KOPT-K1 (cell line): ENCODE measurements at regions not wholly inside any gene's neighbourhood (a gene's known extent, or its start where the extent isn't known, plus 50 kb on each side); places are given as distances from the start of the nearest gene placed in this dataset.

Experiments
- H3K27ac ChIP-seq: fragments of 200-600 bp; sonication (generic); 2 replicates; pipeline ENCODE4 v1.5.1; 2016; ENCODE audit warnings: antibody characterized with exemption, mild to moderate bottlenecking, low read depth, low read length; ENCODE audit not compliant: poor library complexity, severe bottlenecking
- H3K36me3 ChIP-seq: fragments of 200-600 bp; sonication (generic); 2 replicates; pipeline ENCODE4 v1.5.1; 2017; ENCODE audit warnings: antibody characterized with exemption, mild to moderate bottlenecking, low read length, moderate library complexity; ENCODE audit not compliant: insufficient read depth
- H3K9me3 ChIP-seq: fragments of 200-600 bp; sonication (generic); 2 replicates; pipeline ENCODE4 v1.5.1; 2017; ENCODE audit warnings: antibody characterized with exemption, low read length, mild to moderate bottlenecking; ENCODE audit not compliant: insufficient read depth, poor library complexity, severe bottlenecking

DNA sequence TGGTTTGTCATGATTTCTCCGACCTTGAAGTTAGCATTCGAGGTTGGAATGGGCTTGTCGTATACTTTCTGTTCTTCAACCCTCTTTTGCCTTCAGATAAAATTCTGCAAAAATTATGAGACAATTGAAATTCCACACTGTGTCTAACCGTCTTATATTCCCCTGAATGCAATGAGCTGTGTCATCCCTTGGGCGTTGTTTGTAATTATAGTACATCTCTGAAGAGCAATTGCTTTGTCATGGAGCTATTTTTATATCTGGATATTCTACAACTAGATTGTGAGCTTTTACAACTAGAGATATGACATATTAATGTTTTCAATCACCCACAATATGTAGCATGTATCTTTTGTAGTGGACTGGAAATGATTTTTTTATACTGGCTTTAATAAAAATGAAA lies 631.8 kb upstream of the SLC10A2 start:
- Histone ChIP-seq H3K27ac (no peak overlapping the region), H3K9me3 (no peaks in the 10 kb centered on the region), H3K36me3 (no peaks in the 10 kb centered on the region)

GRCh38 chr13:103695320-103695719 lies 629.1 kb upstream of the SLC10A2 start:
- Histone ChIP-seq H3K9me3 (no peaks in the 10 kb centered on the region), H3K36me3 (no peaks in the 10 kb centered on the region), H3K27ac (no peak overlapping the region)

DNA sequence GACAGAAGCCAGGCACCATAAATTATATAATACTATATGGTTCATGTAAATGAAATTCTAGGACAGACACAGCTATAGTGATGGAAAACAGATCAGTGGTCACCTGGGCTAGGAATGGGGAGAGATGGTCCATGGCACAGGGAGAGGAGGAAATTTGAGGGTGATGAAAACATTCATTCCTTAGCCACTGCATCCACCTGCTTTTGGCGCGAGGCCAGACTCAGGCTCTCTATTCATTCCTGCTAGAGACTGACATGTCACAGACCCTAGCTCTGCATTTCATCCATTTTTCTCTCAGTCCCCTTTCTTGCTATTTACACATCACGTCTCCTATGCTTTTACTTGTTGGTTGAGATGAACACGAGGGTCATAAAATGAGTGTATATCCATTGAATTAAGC lies 628.3 kb upstream of the SLC10A2 start:
- H3K27ac ChIP-seq: no peak overlapping the region
- H3K36me3 ChIP-seq: no peaks in the 10 kb centered on the region
- H3K9me3 ChIP-seq: no peaks in the 10 kb centered on the region

- Histone ChIP-seq H3K27ac (no peak overlapping the region), H3K9me3 (no peaks in the 10 kb centered on the region), H3K36me3 (no peaks in the 10 kb centered on the region)
Observed at GRCh38 chr13:103694033-103694432, 627.8 kb upstream of the SLC10A2 start.

- Histone ChIP-seq H3K9me3 (no peaks in the 10 kb centered on the region), H3K27ac (no peak overlapping the region), H3K36me3 (no peaks in the 10 kb centered on the region)
Observed at GRCh38 chr13:103692442-103692841, 626.2 kb upstream of the SLC10A2 start.

GRCh38 chr13:103676329-103676728 lies 610.1 kb upstream of the SLC10A2 start:
- no peaks in the 10 kb centered on the region for H3K36me3 ChIP-seq
- H3K9me3 ChIP-seq: no peaks in the 10 kb centered on the region
- no peak overlapping the region for H3K27ac ChIP-seq

DNA sequence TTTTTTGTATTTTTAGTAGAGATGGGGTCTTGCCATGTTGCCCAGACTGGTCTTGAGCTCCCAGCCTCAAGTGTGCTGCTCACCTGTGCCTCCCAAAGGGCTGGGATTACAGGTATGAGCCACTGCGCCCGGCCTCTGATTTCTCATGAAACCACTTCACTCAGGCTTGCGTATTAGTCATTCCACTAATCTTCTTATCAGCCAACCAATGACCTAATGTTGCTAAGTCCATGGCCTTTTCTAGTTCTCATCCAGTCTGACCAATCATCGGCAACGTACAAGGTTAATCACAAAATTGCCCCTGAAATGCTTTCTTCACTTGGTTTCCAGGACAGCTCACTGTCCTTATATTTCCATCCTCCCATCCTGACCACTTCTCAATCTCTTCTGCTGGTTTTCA lies 605.3 kb upstream of the SLC10A2 start:
- Histone ChIP-seq H3K27ac (no peak overlapping the region), H3K9me3 (no peaks in the 10 kb centered on the region), H3K36me3 (no peaks in the 10 kb centered on the region)

DNA sequence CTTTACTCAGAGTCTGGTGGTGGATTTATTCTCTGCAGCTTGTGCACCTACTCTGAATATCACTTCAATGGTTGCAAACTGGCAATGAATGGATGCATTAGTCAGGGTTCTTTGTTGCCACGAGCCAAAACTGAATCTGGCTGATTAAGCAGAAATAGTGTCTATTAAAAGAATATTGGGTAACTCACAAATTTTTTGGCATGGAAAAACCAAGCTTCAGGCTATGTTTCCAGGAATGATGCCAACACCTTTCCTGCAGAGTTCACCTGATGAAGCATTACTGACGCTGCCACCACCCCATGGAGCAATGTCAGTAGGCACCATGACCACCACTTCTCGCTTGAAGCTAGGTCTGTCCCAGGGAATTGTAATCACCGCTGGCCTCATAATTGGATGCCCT lies 597.8 kb upstream of the SLC10A2 start:
- Histone ChIP-seq H3K36me3 (no peaks in the 10 kb centered on the region), H3K9me3 (no peaks in the 10 kb centered on the region)

GRCh38 chr13:103656311-103656710 lies 590.1 kb upstream of the SLC10A2 start:
- Histone ChIP-seq H3K36me3 (no peaks in the 10 kb centered on the region), H3K27ac (no peak overlapping the region), H3K9me3 (no peaks in the 10 kb centered on the region)

More for the DNA sequence above, 597.8 kb upstream of the SLC10A2 start:
- H3K27ac ChIP-seq: no peak overlapping the region

GRCh38 chr13:103640606-103641005 lies 574.4 kb upstream of the SLC10A2 start:
- H3K27ac ChIP-seq: no peak overlapping the region
- no peaks in the 10 kb centered on the region for H3K36me3 ChIP-seq
- no peaks in the 10 kb centered on the region for H3K9me3 ChIP-seq

- no peak overlapping the region for H3K27ac ChIP-seq
- H3K36me3 ChIP-seq: no peaks in the 10 kb centered on the region
- H3K9me3 ChIP-seq: no peaks in the 10 kb centered on the region
Observed at GRCh38 chr13:103639326-103639725, 573.1 kb upstream of the SLC10A2 start.

- Histone ChIP-seq H3K9me3 (no peaks in the 10 kb centered on the region), H3K36me3 (no peaks in the 10 kb centered on the region), H3K27ac (no peak overlapping the region)
Observed at GRCh38 chr13:103638706-103639105, 572.5 kb upstream of the SLC10A2 start.

- Histone ChIP-seq H3K9me3 (no peaks in the 10 kb centered on the region), H3K27ac (no peak overlapping the region)
Observed at GRCh38 chr13:103634066-103634465, 567.8 kb upstream of the SLC10A2 start.

GRCh38 chr13:103625194-103625593 lies 559.0 kb upstream of the SLC10A2 start:
- H3K9me3 ChIP-seq: no peaks in the 10 kb centered on the region
- H3K27ac ChIP-seq: no peak overlapping the region
- H3K36me3 ChIP-seq: no peaks in the 10 kb centered on the region

More at GRCh38 chr13:103634066-103634465, 567.8 kb upstream of the SLC10A2 start:
- no peaks in the 10 kb centered on the region for H3K36me3 ChIP-seq

GRCh38 chr13:103618151-103618550 lies 551.9 kb upstream of the SLC10A2 start:
- Histone ChIP-seq H3K27ac (no peak overlapping the region), H3K9me3 (no peaks in the 10 kb centered on the region), H3K36me3 (no peaks in the 10 kb centered on the region)

- H3K9me3 ChIP-seq: no peaks in the 10 kb centered on the region
- H3K36me3 ChIP-seq: no peaks in the 10 kb centered on the region
- H3K27ac ChIP-seq: no peak overlapping the region
Observed at GRCh38 chr13:103615771-103616170, 549.6 kb upstream of the SLC10A2 start.

DNA sequence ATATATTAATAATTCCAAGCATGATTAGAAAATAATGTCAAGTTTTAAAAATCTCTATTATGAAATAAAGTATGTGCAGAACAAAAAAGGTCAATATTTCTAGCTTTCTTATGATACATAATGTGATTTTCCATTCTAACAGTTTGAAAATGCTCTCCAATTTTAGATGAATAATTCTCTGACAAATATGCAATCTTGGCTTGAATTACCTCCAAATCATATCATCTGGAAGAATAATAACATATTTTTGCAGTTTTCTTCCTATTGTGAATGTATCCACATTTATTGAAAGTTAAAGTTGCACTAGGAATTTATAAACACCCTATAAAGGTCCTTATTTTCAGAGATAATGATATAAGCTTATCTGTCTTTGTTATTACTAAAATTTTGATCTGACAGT lies 548.5 kb upstream of the SLC10A2 start:
- Histone ChIP-seq H3K9me3 (no peaks in the 10 kb centered on the region), H3K36me3 (no peaks in the 10 kb centered on the region), H3K27ac (no peak overlapping the region)
